ENCODE measurements at regions not wholly inside any gene's neighbourhood (a gene's known extent, or its start where the extent isn't known, plus 50 kb on each side); places are given as distances from the start of the nearest gene placed in this dataset.

DNA sequence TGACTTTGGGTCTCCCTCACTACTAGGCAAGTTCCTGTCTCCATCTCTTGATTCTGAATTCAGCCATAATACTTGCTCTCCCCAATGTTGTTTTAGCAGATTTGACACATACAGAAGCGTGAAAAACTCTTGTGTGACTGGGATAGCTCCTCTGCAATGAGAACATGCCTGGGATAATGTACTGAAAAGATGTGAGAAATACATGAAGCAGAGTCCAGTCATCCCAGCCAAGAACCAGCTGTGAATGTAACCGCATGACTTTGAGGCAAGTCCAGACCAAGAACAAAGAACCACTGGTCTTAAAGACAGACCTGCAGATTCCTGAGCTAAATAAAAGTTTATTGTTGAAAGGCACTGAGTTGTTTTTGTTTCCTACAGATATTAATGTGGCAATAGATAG is 135.0 kb downstream of the NMUR2 start:
- DNase-seq (ENCODE audit: low spot score) = no peak

DNA sequence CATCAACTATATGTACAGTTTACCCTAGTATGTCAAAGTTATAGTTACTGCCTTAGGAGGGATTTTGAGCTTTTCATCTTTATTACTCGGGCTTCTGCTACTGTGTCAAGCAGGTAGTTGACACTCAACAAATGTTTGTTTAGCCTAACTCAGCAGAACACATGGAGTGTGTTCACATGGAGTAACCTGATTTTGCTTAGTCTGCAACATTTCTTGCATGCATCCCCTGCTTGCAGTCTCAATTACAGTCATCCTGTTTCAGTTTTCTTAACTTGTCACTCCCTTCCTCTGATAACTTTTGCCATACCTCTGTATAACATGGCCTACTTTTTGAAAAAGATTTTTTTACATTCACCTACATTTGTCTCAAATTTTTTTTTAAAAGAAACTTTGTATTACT is 135.5 kb downstream of the NMUR2 start:
- no peak for DNase-seq (ENCODE audit: low spot score)

DNA sequence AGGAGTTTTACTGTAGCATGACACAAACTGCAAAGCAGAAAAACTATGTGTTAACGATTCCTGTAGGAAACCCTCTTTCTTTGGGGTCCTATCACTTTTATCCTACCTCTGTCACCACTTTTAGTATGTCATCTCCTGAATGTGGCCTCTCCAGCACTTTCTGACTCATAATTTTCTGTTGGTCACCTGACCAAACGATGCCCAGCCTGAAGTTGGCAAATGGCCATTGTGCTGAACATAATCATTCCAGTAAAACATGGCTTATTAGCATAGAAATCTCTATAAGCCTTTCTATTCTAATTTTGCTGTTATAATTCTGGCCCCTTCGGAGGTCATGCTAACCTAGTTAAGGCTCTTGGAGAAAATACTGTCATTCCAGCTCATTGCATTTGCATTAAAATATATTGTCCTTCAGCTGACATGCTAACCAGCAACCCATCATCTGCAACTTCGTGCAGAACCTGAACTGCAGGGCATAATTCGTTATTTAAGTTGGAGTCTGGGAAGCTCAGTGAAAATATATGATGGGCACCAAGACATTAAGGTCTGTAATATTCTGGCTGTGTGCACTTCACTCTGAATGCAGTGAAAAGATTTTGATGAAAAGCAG is 140.3 kb downstream of the NMUR2 start:
- no peak for DNase-seq (ENCODE audit: low spot score)

DNA sequence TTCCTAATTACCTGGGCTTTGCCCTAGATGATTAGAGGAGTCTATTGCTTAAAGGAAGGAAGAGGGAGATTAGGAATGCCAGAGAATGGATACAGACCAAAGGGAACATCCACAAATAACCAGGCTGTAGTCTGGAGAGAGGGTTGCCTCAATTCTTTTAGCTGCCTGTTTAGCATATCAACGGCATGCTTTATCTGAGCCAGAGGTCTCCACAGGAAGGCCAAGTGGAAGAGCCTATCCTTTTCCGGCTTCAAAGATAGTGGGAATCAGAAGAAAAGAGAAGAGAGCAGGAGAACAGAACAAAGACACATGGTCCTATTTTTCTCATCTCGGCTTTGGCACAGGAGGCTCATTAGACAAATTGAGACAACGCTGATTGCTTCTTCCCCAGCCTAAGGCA is 142.4 kb downstream of the NMUR2 start:
- DNase-seq (ENCODE audit: low spot score) = no peak

DNA sequence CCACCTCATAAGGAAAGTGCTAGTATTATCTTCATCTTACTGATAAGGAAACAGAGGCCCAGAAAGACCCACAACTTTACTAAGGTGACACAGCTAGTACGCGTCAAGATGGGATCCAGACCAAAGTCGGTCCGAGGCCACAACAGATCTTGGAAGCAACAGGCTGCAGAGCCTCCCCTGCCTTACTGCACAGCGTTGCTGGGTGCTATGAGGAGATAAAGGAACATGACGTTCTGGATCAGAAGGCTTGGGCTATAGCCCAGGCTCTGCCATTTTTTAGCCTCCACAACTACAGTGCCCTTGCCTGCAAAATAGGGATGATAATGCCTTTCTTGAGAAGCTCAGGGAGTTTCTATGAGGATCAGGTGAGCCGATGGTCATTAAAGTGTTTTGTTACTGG is 144.1 kb downstream of the NMUR2 start:
- no peak for DNase-seq (ENCODE audit: low spot score)

DNA sequence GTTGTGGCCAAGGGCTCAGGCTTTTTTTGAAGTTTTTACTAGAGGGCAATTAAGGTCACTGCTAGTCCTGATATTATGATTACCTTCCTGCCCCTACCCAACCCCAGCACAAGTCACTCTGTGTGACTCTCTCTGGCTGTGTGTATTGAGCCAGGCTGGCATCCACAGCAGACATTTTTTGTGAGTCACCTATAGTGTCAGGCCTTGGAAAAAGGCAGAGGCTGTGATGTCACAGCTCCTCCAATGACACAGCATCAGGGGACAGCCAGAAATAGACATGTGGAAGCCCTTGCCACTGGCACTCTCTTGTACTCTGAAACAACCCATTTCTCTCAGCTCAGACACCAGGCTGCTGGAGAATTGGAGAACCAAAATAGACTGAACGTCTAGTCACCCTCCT is 145.4 kb downstream of the NMUR2 start:
- no peak for DNase-seq (ENCODE audit: low spot score)

DNA sequence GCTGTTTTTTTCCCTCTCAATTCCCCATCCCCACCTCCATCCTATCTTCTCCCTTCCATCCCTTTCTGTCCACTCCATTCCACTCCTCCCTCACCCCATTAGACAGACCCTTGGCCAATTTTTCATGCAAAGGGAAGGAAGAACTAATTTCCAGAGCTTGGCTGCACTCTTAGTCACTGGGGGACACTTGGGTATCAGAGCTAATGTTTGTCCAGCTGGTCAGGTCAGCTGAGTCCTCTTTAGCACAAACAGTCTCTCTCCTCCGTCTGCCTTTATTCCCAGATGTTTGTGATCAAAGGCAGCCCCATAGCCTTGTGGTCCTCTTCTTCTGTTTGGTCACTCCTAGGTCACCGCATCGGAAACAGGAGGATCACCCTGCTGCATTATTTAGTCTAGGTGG is 148.5 kb downstream of the NMUR2 start:
- no peak for DNase-seq (ENCODE audit: low spot score)

DNA sequence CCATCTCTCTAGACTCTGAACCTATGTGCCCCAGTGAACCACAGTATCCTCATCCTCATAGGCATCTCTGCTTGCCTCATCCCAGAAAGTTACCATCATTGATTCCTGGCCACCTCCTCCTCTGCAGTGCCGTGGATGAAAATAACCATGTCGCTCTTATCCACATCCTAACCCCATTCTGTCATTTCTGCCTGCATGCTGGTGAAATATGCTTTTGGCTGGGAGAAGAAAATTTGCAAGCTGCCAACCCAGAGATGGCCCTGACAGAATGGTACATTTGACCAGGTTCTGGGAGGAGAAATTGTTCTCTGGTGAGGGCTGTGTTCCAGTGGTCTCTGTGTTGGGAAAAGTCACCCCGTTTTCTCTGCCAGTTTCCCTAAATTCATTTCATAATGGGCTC is 149.7 kb downstream of the NMUR2 start:
- DNase-seq (ENCODE audit: low spot score) = no peak

DNA sequence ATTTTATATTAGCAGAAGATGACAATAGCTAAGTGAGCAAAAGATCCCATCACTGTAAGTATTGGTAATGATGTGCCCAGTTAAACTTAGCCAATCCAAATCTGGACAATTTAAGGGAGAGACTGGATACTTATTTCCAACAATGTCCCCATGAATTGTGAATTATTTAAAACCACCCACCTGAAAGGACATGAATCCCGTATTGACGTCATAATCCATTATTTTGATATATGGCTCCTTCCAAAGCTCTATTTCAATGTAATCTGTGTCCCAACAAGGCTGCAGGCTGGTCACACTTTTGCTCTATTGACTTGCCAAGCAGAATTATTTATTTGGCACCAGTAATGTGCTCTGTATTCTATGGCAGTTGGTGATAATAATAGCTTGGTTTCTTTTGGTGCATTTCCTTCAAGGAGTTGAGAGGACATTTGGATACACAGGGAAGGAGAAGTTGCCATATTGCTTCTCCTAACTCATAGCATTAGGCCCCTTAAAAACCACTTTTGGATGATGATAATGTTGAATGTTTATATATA is 157.2 kb downstream of the NMUR2 start:
- no peak for DNase-seq (ENCODE audit: low spot score)

DNA sequence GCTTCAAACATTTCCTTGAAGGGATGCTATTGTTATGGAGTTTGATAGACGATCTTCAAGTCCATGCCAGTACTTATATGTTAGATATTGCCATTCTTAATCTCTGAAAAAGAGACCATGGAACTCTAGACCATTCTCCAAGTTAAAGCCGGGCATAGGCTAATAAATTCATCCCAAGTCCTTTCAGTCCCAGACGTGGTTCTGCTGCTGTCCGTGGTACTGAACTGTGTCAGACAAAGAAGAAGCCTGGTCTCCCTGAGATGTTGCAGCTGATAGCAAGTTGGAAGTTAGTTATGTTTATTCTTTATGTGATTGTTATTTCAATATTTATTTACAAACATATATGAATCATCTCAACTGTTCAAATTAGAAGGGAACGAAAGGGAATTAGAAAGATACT is 158.7 kb downstream of the NMUR2 start:
- no peak for DNase-seq (ENCODE audit: low spot score)

DNA sequence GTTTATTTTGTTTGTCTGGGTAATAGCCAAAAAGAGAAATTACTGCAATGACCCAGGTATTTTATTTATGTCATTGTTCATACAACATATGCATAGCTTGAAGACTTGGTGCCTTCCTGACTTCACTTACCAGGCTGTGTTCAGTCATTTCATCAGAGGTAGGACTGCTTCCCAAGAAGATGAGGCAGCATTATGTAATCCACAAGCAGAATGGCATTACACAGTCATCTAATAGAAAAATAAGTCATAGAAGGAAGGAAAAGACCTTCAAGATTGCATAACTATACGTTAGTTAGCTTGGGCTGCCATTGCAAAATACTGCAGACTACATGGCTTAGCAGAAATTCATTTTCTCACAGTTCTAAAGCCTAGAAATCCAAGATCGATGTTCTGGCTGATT is 167.5 kb downstream of the NMUR2 start:
- no peak for DNase-seq (ENCODE audit: low spot score)

DNA sequence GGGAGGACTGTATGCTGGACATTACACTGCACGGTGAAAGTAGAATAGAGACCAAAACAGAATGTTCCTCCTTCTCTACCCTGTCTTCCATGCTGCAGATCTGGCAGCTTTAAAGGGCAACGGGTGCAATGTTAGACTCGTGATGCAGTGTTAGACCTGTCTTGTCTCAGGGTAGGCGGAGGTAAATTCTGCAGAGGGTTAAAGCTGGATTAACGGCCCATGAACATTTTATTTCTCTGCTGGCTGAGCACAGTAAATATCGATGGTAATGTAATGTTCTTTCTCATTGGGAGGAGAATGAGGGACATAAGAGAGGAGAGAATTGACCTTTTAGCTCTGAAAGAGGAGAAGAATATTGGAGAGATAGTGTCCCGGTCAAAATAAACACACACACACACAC is 178.9 kb downstream of the NMUR2 start:
- DNase-seq (ENCODE audit: low spot score) = no peak

DNA sequence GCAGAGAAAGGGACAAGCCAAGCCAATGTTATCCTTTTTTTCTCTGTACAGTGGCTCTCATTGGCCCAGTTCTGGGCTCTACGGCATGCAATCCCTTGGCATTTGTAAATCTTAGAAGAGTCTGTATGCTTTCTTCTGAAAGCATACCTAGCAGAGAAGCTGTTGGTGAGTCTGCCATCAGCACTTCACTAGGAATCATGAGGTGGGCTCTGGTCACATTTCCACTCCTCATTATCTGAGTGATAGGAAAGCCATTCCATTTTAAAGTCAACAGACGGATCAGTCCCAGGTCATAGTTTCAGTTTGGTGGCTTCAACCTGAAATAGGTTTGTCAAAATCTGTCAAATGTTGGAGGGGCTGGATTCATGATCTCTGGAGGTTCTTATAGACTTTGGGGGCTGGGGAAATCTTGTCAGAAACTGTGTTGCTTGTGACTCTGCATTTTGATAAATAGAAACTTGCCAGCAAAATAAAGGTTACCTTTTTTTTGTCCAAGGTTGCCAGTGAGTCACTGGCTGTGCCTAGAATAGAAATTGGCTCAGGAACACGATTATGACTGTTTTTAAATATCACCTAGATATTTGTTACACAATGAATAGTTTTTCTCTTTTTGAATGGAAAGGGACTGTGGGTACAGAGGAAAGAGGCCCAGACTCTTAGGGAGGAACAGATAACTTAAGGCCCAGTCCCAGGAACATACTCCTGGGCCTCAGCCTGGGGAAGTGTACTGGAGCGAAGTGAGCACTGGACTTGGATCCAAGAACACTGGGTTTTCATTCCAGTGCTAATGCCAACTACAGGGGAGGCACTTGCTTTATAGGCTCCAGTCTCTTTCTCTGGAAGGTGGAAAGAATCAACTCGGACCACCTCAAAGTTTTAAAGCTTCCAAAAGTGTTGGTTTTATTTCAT is 183.1 kb downstream of the NMUR2 start:
- DNase-seq (ENCODE audit: low spot score) = no peak

DNA sequence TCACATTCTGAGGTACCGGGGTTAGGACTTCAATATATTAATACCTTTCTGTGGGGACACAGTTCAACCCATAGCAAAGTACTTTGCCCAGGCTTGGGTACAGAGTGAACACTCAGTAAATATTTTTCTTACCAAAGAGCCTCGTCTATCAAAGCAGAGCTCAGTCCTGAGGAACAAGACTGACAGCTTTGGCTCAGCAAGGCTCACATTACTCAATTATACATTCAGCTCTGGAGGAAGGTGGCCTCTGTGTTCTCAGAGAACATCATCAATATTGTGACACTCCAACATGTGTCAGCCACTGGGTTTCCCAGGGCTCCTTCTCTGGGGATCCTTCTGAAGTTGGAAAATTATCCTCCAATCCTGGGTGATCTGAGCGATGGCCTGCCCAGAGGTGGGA is 186.4 kb downstream of the NMUR2 start:
- DNase-seq (ENCODE audit: low spot score) = no peak

DNA sequence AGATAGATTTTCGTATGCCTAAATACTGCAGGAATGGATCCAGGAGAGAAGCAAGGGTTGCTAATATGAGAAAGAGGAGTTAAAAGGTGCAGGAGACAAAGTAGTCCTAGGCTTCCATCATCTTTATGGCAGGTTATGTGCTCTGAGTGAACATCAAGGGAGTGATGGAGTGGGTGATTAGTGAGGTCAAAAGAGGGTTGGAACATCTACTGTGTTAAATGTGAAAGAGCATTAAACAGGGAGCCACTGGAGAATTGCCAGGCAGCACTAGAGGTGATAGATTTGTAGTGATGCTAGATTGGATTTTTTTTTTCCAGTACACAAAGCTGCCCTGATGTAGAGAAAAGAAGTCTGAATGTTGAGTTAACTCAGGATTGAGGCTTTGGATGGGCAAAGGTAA is 199.3 kb downstream of the NMUR2 start:
- no peak for DNase-seq (ENCODE audit: low spot score)

DNA sequence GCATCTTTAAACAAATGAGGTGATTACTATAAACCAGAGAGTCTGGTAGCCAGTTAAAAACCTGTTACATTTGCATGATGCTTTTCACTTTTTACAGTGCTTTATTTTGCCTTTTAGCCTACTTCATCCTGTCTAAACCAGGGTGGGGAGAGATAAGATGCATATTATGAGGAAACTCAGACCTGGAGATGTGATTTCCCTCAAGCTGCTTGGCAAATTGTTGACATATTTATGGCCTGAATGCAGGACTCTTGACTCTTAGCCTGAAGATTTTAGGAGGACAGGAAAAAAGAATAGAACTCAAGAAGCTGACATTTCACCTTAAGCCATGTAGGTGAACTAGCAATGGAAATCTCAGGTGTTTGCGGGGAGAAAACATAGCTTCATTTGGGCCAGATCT is 202.8 kb downstream of the NMUR2 start:
- DNase-seq (ENCODE audit: low spot score) = no peak

DNA sequence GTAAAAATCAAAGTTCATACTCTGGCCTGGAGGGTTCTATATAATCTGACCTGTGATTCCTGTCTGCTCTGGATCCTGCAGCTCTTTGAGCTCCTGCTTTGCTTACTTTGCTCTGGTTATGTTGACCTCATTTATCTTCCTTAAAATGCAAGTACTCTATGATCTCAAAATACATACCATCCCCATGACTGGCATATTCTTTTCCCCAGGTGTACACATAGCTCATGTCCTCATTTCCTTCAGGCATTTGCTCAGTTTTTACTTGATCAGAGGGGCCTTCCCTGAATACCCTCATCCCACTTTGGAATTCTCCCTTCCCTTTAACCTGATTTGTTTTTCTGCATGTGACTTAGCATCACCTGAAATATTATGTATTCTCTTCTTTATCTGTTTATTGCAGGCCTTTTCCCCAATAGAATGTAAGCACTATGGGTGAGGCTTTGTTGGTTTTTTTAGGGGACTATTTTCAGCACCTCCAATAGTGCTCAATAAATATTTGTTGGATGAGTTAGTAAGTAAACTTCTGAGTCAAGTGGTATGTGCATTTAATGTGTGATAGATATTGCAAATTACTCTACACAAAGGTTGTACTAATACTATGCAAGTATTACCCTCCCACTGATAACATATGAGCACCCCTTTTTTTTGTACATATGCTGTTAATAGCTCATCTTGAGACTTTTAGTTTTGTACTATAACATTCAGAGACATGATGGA is 211.5 kb downstream of the NMUR2 start:
- DNase-seq (ENCODE audit: low spot score) = no peak

DNA sequence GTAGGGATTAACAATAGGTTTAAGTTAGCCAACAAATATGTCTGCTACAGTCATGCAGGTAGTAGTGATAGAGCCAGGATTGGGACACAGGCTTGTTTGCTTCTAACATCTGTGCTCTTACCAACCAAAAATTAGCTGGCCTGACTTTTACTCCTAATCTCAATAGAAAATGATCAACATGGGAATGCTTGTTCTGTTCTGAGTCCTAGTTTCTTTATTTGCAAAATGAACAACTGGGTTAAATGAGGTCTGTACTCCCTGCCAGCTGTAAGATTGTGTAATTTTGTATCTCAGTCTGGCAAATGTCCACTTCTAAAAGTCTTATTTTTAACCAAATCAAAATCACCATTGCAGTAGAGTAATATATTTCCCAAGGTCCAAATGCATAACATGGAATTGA is 216.8 kb downstream of the NMUR2 start:
- DNase-seq (ENCODE audit: low spot score) = no peak

DNA sequence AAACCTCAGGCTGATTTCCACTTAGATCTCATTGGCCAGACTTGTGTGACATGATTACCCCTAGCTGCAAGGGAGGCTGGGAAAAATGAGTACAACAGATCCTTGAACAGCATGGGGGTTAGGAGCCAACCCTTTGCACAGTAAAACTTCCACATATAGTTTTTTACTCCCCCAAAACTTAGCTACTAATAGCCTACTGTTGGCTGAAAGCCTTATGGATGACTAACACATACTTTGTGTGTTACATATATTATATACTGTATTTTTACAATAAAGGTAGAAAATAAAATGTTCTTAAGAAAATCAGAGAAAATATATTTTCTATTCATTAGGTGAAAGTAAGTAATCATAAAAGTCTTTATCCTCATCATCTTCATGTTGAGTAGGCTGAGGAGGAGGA is 217.4 kb downstream of the NMUR2 start:
- DNase-seq (ENCODE audit: low spot score) = no peak

DNA sequence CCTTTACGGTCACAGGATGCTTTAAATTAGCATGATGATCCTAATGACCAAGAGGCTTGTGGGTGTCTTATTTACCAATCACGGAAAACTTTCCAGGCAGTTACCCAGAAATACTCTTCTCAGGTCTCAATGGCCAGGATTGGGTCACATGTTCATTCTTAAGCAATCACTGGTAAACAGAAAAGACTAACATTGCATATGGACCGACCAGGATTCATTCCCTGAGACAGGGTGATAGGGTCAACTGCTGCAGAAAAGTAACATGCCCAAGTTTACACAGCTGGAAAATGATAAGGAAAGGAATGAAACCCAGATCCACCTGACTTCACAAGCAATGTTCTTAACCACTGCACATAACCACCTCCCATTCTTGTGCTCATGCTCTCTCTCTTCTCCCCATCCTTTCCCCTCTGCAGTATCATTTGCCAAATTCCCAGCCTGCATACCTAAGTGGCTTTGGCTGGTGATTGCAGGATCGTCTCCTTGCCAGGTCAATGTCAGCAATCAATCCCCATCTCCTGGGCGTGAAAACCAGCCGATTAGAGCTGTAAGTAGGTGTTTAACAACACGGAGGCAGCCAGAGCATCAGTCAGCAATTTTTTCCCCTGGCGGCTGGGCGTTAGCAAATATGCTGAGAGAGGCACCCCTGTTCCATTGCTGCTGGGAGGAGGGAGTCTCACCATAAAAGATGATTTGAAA is 219.4 kb downstream of the NMUR2 start:
- no peak for DNase-seq (ENCODE audit: low spot score)

DNA sequence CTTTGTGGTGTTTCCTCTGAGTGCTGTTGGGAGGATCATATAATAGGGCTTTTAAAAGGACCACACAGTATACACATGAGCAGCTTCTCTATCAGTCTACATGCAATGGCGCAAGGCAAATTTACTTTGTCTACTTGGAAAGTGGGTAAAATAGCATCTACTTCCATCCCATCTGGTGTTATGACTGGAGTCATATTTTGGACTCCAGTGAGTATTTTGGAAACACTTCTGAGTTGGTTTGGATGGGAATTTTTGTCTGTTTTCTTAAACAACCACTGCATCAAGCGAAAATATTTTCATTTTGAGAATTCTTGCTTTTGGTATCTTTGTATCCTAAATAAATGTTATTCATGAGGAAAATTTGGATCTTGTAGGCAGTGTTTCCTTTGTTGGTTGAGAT is 220.8 kb downstream of the NMUR2 start:
- DNase-seq (ENCODE audit: low spot score) = no peak

DNA sequence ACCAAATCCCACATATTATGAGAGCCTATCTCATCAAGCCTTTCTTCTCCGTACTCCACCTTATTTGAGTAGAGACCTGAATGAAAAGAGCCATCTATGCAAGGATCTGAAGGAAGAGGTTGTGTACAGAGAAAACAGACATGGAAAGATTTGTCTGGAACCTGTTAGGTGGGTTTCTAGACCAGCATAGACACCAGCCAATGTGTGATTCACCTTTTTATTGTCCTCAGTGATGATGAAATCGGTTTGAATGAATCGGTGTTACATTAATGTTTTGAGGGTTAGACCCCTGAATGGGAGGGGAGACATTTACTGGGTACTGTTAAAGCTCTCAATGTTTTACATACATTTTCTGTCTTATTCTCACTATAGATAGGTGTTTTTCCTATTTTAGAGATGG is 223.6 kb downstream of the NMUR2 start:
- DNase-seq (ENCODE audit: low spot score) = no peak

Data from AG08395 (cell line).